GM21526 (cell line): ENCODE measurements at regions not wholly inside any gene's neighbourhood (a gene's known extent, or its start where the extent isn't known, plus 50 kb on each side); places are given as distances from the start of the nearest gene placed in this dataset.

Source experiments
- ATAC-seq: cut with Tn5 transposase; IDR thresholded peaks from one replicate; pipeline ENCODE4 v1.9.1; 2021; ENCODE audit warnings: moderate library complexity; ENCODE audit not compliant: unreplicated experiment, low FRiP score

DNA sequence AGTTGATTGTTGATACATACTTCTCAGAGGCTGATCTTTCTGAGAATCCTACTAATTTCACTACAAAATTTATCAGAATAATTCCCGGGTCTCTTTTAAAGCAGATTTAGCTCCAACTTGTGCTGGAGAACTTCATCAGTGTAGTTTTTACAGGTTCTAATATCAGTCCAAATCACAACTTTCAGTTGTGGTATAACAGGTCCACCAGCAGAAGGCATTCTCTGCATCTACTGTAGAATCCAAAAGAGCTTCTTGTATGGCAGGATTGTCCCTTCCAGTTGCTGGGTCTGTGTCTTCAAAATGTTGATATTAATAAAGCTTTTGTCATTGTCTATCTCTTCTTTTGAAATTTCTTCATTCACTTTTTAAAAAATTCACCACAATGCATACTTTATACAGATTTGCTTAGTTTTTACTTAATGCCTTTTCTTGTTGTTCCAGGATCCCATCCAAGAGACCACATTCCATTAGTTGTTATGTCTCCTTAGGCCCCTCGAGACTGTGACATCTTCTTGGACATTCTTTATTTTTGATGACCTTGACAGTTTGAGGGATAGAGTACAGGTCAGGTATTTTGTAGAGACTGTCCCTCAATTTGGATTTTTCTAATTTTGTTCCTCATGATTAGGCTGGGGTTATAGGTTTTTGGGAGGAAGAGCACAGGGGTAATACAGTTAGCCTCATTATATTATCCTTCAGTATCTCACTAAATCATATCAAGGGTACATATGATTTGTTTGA lies 490.5 kb upstream of the MEX3C start:
- no peak for ATAC-seq

DNA sequence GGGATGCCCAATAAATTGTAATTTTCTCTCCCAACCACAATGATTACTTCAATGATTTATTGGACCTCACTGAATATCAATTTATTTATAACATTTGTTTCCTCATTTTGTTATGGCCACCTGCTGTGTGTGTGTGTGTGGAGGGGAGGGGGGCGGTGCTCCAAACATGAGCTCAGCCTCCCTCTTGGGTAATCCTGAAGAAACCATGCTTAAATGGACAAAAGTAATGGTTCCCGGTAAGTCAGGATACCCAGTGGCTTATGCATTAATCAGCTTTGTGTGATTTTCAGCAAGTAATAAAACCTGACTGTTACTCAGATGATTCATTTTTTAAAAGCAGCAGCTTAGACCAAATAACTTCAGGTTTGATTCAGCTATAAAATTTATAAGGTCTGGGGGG lies 495.1 kb upstream of the MEX3C start:
- ATAC-seq, result no peak

DNA sequence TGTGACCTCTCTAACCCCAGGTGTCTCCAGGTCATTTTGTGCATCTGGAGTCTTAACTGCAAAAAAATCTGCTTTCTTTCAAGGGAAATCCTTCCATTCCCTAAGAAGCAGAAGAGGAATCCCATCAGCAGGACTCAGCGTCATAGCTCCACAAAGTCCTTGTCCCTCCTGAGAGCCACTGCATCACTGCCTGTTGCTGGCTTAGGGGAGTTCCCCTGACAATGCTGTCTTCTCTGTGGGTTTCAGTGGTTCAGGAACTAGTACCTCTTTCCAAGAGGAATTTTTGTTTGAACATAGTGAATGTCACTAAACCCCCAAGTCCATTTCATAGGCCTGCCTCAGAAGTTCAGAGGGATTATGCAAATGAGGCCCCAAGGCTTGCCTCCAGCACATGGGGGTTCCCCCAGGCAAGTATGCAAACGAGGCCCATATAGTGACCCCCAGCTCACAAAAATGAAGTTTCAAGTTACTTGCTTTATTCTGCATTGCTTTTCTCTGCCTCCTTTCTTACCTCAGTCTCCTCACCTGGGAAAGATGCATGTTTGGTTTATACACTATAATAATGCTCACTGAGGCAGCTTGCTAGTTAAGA lies 513.9 kb upstream of the MEX3C start:
- peak; percentile 83 for ATAC-seq

DNA sequence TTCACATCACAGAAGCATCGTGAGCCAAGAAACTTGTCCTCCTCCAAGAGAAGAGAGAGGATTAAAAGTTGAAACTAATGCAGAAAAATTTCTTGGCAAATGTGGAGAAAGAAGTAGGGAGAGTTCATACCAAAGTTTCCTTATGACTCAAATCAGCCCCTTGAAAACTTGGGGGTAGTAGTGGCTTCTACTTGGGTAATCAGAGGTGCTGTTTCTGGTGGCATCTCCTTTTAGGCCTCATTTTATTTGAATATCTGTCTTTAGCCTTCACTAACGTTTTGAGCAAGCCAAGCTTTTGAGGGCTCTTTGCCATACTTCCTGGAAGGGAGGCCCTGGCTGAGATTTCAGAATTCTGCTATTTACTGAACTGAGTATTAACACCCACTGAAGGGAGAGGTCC lies 515.3 kb upstream of the MEX3C start:
- ATAC-seq, result peak; percentile 29

DNA sequence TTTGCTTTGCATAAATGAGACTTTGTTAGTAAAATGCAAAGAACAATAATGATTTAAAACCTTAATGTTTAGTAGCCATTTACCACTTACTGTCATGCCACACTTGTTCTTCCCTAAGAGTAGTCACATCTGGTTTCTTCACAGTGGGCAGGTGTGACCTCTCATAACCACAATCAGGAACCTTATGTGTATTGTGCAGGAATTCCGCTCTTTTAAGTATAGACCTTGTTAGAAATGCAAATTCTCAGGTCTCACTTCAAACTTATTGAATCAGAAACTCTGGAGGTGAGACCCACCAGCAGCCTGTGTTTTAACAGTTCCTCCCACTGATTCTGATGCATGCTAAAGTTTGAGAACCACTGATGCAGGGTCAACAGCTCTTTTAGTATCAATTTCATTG lies 518.8 kb upstream of the MEX3C start:
- ATAC-seq, result no peak

DNA sequence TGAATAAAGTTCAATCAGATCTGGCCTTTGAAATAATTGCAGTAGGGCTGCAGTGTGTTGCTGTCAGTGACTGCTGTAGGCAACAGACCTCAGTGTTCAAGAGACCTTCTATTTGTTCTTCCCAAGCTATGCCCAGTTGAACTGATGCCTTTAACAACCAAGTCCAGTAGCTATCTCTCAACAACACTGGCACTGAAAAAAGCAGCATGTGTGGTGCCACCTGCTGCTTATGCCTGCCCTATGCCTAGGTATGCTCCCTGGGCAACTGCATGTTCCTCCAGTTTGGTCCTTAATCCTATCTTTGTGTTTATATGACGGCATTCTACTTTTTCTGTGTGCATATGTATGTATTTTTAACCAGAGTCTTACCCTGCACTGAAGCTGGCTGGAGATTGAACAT lies 523.9 kb upstream of the MEX3C start:
- ATAC-seq, result no peak

DNA sequence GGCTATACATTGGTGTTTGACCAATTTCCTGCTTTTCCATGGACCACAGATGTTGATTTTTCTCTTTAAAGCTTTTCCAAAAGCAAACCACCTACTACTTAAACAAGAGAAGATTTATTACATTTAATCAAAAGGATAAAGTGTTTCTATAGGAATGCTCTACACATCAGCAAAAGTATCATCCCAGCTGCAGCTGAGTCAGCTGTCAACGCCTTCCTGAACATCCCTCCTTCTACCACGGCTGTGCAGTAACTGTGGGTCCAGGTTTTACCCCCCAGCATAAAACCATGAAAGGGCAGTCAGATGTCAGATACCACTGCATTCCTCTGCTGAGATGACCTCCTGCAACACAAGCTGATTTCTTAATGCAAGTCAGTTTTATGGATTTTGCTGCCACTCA lies 524.5 kb upstream of the MEX3C start:
- ATAC-seq, result no peak

DNA sequence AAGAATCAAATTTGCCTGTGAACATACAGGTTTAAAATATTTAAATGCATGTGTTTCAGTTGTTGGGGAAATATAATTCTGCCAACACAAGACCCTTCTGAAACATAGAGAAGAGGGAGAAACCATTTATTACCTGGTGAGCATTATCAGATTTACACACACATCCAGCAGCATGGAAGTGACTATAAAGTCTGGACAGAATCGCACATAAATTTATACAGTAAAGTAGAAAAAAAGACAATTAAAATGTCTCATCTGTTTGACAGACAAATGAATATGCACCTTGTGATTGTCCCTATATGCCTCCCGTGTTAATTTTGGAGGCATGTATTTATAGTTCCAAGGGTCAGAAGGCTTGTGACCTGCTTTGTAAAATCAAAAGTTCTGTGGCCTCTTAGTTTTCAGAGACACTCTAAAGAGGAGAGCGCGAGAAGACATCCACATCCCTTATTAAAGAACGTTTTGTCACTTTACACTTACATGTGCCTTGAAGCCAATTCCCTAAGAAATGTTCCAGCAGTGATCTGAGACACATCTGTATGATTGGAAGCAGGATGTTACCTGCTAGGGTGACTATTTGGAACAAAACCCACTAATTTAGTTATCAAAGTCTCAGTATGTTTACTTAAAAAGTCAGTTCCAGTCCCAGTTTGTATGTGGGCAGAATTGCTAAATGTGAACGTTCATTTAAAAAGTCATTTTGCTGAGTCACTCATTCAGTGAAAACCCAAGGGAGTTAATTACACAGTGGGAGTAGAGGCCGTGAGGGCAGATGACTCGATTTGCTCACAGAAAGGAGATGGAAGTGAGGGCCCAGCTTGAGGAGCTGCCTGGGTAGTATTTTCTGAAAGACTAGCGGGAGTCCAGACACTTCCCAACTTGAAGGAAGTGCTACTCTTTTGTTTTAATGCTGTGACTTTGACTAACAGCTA lies 527.6 kb upstream of the MEX3C start:
- no peak for ATAC-seq

DNA sequence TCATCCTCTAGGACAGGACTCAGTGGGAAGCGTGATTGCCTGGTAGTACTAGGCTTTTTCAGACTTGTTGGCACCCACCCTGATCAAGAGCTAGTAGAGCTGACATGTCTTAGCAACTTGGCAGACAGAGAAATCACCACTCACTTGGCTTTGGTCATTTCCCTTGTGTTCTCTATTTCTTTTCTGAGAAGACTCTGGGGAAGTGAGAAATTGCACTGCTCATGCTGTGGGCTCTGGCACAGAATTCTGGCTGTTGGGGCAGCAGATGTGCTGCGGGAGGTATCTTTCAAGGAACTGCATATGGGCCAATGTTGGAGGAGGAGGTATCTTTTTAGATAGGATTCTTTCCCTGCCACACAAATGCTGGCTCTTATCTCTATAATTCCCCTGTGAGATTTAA lies 529.1 kb upstream of the MEX3C start:
- ATAC-seq, result peak; percentile 67

DNA sequence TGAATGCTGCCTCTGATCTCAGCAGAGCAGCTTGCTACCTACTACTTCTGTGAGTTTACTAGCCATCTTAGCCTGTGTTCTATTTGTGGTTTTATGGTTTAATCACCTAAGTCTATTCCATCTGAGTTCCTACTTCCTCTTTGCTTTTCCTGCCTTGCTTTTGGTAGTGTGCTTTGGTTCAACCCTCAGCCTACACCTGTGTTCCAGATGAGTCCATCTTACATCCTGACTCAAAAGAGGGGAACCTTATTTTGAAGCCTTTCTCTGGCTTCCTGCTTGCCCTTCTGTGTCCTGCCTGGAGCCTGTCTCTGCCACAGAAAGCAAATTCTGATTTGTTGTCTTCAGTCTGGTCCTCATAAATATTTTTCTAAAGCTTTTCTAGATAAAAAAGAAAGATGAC lies 530.3 kb upstream of the MEX3C start:
- ATAC-seq, result peak; percentile 50

DNA sequence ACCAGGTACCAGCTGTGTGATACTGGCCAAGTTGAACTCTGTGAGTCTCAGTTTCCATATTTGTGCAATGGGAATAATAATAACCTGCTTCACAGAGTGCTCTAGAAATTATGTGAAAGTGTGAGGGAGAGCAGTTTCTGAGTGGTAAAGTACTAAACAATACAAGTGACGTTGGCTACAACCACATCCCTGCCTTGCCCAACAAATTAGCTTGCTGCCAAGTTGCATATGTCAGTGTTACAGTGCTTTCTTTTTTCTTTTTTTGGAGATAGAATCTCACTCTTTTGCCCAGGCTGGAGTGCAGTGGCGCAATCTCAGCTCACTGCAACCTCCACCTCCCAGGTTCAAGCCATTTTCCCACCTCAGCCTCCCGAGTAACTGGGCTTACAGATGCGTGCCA lies 533.6 kb upstream of the MEX3C start:
- no peak for ATAC-seq

DNA sequence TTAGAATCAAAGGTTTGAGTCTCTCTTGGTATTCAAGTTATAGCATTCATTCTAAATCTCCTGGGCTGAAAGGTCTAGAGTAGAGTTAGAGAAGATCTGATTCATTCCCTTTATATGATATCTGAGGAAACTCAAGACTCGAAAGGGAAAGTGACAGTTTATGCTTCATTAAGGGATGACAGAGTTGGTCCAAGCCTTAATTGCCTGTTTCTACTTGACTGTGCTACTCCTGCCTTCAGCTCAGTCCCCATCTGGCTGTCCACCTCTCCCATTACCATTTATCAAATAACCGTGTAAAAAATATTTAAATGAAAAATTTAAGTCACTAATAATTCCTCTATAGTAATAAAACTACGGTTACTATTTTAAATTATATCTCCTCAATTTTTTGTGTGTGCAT lies 537.1 kb upstream of the MEX3C start:
- no peak for ATAC-seq

DNA sequence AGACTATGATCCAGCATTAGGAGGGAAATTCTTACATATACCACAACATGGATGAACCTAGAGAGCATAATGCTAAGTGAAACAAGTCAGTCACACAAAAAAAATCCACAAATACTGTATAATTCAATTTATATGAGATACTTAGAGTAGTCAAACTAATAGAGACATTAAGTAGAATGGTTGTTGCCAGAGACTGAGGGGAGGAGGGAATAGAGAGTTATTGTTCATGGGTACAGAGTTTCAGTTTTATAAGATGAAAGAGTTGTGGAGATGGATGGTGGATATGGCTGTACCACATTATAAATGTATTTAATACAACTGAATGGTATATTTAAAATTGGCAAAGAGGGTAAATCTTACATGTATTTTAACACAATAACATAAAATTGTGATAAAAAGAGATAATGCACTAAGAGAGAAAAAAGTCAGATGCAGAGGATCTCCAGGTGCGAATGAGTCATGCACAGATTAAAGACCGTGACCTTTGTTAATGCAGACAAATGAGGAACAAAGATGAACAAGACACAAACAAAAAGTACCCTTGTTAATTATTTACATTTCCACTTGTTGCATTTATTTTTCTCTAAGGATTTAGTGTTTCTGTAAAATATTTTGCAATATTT lies 541.7 kb upstream of the MEX3C start:
- peak; percentile 93 for ATAC-seq

DNA sequence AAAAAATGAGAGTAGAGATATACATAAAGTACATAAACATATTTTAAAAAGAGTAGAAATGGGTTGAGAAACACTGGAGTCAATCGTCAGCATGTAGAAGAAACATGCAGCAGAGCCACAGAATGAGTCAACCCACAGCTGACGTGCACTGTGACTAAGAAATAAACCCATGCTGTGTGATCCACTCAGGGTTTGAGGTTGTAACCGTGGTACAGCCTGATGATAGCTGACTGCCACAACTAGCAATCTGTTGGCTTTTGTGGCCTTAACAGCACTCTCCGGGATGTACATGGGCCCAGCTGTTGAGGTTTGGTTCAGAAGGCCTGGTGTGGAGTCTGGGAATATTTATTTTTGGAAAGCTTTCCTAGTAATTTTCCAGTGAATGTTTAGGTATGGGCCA lies 554.4 kb upstream of the MEX3C start:
- no peak for ATAC-seq

DNA sequence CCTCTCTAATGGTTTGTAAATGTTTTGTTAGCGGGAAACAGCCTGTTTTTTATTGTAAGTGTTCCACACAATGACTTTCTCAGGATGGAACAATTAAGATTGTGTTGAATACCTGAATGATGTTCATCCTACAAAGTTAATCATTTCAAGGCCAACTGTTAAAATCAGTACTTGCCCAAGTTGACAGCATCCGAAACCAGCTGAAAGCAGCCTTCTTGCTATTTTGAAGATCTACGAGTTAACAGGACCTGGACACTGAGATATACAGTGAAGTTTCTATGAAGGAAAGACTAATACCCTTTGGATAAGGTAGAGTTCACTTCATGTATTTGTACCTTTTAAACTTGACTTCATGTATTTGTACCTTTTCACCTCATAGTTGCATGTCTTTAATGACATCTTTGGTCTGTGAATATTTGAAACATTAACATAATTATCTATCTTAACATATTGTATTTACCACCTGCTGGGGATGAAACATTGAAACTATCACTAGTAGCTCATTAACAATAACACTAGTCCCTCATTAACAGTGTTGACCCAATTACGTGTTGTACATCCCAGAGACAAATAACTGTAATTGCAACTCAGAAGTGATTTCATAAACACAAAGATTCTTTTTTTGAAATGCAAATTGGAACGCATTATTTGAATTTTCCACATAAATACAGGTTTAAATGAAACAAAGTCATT lies 556.0 kb upstream of the MEX3C start:
- no peak for ATAC-seq

DNA sequence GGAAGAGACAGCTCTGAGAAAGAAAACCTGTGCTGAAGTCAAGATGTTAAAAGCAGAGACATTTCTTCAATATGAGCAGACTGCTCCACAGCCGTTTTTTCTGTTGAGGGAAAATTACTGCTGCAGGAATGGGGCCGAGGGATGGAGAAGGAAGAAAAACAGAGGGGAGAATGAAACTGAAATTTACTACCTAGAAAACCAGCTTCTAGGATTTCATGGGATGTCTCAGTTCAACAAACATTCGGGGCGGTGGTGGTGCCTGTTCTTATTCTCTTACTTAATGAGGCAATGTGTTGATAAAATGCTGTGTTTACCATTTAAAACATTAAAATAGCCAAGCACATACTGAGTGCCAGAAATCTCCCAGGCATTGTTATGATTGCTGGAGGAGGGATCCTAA lies 557.1 kb upstream of the MEX3C start:
- no peak for ATAC-seq

DNA sequence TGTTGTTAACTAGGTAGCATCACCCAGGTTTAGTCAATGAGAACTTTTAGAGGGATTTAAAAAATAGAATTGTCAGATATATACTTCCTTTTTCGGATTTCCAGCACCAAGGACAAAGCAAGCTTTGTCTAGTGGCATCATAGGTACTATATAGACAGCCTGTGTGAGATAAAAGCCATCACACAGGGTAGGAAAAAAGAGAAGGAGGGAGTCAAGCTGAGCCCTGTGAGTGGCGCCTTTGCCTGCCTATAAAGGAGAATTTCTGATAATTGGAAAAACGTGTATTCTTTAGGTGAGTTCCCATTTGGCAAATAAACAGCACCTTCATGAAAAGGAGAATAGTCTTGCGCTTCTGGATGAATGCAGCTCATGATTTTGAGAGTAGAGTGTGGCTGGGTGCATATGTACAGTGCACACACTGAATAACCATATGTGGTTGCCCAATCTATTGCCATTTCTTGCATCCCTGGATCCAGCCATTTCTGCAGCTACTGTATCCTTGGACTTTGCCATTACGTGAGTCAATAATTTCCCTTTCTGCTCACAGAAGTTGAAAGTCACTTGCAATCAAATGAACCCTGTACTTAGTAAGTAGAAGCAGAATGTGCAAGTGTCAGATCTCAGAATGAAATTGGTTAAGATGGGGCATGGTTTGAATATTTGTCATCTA lies 559.9 kb upstream of the MEX3C start:
- ATAC-seq, result no peak

DNA sequence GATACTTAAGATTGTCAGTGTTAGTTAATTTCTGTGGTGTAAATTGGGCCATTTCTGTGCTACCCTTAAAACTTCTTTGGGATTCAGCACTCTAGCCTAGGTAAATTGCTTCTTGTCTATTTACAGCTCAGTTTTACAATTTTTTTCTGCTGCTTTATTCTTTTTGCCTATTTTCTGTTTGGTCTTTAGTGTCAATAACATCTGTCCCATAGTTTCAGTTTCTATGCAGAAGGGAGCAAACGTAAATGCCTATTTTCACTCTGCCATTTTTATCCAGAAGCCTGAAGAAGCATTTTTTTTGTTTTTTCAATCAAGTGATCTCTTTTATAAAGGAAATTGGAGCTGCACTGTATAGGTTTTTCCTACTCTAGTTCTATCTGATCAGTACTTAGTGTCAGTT lies 564.9 kb upstream of the MEX3C start:
- ATAC-seq, result no peak

DNA sequence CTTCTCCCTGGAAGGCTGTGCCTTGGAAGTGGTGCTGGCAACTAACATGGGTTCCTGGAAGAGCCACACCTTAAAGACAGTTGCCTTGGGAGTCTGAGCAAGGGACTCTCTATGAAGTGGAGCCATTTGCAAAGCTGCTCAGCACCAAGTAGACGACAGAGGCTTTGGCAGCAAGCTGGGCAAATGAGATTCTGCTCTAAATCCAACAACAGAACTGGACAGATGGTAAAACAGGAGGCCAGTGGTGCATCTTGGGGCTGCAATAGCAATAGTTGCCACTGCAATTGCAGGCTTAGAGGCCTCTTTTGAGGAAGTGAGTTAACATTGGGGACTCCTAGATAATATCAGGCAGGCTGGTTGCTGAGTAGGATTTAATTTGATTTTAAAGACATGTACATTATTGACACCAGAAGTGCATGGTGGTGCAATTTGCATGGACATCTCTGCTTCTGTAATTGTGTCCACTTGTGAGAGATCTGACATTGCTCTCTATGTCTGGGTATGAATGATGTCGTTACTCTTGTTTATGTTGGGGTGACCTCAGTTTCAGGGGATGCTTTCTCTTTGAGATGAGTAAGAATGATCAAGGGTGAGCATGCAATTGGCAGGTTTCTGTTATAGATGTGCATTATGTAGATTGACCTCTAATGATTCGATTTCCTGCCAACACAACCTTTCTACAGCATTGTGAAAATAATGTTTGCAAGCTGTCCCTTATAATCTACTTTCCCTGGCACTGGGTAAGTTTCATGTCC lies 568.3 kb upstream of the MEX3C start:
- peak; percentile 47 for ATAC-seq
